Fibroblast of skin of scalp (primary cell): ENCODE measurements at regions not wholly inside any gene's neighbourhood (a gene's known extent, or its start where the extent isn't known, plus 50 kb on each side); places are given as distances from the start of the nearest gene placed in this dataset.

Source experiments
- DNase-seq: peaks from one replicate; pipeline ENCODE4 v3.0.0-alpha.2; 2013

DNA sequence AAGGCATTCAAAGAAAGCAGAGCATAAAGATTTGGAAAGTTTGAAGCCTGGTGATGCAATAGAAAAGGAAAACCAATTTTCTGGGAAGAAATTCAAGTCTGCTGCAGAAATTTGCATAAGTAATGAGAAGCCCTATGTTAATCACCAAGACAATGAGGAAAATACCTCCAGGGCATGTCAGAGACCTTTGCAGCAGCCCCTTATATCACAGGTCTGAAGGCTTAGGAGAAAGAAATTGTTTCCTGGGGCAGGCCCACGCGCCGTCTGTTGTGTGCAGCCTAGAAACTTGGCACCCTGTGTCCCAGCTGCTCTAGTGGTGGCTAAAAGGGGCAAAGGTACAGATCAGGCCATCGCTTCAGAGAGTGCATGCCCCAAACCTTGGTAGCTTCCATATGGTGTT, 495.3 kb upstream of the CDH6 start:
- DNase-seq: no peak

DNA sequence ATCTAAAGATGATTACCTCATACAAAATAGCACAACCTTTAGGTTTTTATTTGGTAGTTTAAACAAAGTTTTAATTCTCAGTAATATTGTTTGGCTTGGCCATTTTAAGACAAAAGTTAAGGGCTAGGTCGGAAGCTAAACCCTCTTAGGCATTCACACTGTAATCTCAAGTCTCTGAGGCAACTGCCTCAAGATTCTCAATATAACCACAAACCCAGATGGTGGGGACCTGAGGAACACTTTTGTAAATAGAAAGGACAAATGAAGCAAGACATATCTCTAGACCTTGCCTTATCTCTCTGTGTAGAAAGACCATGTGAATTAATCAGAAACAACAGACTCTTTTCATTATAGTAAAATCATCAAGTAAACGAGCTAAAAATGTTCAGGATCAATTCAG, 500.2 kb upstream of the CDH6 start:
- DNase-seq: no peak

- DNase-seq: no peak
Measured at GRCh38 chr5:30690931-30691330, 502.6 kb upstream of the CDH6 start.

GRCh38 chr5:30687461-30687860, 506.0 kb upstream of the CDH6 start:
- DNase-seq: no peak

- DNase-seq: no peak
Measured at GRCh38 chr5:30686530-30686929, 507.0 kb upstream of the CDH6 start.

DNA sequence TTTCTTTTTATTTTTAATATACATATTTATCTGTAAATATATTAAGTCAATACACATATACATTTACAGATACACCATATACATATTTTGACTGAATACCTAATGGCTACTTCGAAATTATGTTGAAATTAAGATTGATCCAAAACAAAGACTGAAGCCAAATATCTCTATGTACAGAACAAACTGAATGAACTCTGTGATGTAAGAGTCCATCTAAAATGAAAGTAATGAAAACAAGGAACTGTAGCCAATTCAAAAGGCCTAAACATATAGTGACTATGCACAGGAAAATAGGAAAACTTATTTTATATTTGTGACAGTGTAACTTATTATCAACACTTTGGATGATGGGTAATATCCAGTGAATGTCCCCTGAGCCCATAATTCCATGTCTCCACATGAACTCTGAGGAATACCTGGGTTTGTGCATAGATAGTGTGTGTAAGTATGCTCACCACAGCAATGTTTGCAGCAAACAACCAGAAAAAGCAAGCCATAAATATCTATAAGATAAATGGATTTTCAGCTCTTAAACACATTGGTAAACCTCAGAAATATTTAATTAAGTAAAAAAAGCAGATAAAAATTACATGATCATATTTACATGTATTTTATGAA, 517.2 kb upstream of the CDH6 start:
- no peak for DNase-seq

- DNase-seq: no peak
Measured at GRCh38 chr5:30667293-30667692, 526.2 kb upstream of the CDH6 start.

DNA sequence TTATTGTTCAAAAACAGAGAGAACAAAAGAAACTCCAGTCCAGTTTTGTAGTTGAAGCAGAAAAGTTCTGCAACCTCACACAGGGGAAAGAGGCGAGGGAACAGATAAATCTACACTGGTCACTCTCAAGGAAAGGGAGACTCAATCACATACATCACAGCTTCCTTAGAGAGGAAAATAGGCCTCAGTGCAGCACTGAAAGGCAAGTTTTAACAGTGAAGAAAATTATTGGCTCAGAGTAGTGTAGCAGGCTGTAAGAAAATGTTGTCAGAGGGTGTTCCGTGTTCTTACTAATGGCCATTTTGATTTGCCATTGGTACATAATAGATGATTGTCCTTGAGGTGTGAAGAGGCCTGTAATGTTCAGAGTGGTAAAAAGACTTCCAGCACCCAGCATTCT, 530.0 kb upstream of the CDH6 start:
- no peak for DNase-seq

GRCh38 chr5:30662373-30662772, 531.1 kb upstream of the CDH6 start:
- DNase-seq: no peak

- no peak for DNase-seq
Measured at GRCh38 chr5:30661730-30662129, 531.8 kb upstream of the CDH6 start.

GRCh38 chr5:30659417-30659816, 534.1 kb upstream of the CDH6 start:
- DNase-seq: no peak

- DNase-seq: no peak
Measured at GRCh38 chr5:30650311-30650710, 543.2 kb upstream of the CDH6 start.

- no peak for DNase-seq
Measured at GRCh38 chr5:30638899-30639298, 554.6 kb upstream of the CDH6 start.

- no peak for DNase-seq
Measured at GRCh38 chr5:30627945-30628344, 565.5 kb upstream of the CDH6 start.

DNA sequence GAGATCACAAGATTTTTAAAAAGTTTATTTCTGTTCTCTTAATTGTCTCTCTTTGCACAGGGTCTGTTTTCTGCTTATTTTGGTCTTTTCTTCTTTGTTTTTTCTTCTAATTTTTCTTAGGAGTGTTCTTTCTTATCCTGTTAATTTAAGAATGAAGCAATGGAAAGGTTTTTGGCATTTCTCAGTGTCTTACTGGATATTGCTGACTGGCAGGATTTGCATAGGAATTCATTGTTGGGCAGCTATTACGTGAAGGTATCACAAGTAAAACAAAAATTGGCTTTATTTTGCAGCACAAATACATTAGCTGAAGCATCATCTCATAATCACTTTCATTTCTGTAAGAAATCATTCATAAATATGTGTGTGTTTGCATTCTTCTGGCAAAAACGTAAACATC, 566.9 kb upstream of the CDH6 start:
- no peak for DNase-seq

DNA sequence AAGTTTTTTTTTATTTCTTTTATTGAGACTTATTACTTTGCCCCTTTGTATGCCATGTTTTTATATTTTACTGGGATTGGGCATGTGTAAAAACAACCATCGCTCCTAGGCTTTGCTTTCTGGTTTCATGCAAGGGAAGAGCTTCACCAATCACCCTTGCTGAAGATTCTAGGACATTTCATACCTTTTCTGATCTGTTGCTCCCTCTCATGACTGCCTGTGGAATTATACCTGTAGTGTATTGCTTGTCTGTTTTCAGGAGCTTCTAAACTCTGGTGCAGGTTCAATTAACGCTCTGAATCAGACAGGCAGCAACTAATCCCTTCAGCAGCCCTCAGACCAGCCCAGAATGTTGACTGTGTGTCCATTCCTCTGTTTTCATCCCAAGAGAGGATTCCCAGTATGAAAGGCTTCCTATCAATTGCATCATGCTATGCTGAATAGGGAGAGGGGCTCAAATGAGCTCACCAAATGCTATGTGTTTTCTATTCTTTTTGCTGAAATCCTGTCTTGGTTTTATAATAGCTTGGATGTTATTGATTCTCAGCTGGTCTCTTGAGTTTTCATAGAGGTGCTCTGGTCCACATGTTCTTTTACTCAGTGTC, 572.9 kb upstream of the CDH6 start:
- DNase-seq: no peak

- no peak for DNase-seq
Measured at GRCh38 chr5:30608501-30608900, 585.0 kb upstream of the CDH6 start.

DNA sequence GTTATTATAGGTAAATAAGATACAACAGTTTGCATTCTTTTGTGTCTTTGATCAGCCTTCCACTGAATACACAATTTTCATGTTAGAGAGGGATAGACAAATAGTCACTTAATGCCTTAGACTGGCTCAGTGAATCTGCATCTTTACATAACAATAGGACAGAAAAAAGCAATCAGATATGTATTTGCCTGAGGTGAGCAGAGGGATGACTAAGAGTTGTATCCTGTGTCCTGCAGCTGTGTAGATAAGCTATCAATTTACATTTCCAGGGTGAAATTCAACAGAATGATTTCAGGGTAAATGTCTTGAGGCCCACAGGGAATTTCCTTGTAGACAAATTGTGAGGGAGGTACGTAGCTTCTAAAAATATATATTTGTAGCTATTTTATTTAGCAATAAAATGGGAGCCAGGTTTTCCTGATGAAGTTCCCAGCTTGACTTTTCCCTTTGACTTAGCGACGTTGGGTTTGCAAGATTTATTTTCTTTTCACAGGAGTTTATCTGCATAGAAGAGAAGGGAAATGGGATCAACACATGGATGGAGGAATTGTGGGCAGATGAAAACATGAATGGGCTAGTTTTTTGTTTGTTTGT, 586.1 kb upstream of the CDH6 start:
- no peak for DNase-seq

GRCh38 chr5:30605693-30606268, 587.7 kb upstream of the CDH6 start:
- no peak for DNase-seq

DNA sequence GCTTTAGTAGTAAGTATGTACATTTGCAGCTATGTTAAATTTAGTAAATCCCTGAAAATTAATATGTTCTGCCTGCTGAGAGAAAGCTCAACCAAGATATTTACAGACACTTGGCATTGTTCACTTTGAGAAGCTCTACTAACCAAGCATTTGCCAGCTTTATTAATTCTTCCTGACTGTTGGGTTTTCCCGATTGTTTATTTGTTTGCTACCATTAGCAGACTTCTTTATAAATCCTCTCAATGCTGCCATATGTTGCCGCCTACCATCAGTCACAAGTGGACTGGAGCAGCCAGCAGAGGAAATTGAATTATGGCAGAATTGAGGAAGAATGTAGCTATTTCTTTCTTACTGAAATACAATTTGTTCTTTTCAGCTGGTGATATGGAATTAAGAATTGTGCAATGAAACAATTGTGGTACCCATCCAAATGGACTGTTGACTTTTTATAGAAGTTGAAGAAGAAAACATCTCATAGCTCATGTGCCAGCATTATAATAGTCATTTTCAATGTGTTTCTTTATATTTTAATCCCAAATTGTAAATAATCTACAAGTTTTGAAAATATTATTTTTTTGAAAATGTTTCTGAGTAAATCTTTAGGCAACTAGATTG, 588.7 kb upstream of the CDH6 start:
- DNase-seq: no peak

GRCh38 chr5:30600892-30601291, 592.6 kb upstream of the CDH6 start:
- DNase-seq: no peak

DNA sequence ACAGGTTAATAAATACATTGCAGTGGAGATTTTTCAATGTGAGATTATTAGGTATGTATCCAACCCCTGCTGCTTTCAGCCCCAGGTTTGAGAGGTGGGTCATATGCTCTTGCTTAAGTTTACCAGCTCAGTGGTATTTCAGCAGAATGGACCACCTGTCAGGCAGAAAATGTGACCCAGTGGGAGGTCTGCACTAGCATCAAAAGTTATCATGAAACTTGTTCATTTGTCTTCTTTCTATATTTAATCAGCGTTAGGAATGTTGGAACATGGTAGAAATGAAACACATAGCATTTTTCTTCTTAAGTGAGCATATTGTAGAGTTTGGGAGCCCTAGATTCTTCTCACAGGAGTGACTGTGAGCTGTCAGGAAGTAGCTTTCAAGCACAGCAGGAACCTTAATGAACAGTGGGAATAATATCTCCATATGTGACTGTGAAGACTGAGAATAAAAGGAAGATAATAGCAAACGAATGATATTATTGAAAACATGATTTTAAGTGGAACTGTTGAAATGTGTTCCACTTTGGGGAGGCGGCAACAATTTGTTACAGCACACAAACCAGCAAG, 596.9 kb upstream of the CDH6 start:
- no peak for DNase-seq

GRCh38 chr5:30594331-30594730, 599.2 kb upstream of the CDH6 start:
- no peak for DNase-seq
